ENCODE measurements at regions not wholly inside any gene's neighbourhood (a gene's known extent, or its start where the extent isn't known, plus 50 kb on each side); places are given as distances from the start of the nearest gene placed in this dataset.

DNA sequence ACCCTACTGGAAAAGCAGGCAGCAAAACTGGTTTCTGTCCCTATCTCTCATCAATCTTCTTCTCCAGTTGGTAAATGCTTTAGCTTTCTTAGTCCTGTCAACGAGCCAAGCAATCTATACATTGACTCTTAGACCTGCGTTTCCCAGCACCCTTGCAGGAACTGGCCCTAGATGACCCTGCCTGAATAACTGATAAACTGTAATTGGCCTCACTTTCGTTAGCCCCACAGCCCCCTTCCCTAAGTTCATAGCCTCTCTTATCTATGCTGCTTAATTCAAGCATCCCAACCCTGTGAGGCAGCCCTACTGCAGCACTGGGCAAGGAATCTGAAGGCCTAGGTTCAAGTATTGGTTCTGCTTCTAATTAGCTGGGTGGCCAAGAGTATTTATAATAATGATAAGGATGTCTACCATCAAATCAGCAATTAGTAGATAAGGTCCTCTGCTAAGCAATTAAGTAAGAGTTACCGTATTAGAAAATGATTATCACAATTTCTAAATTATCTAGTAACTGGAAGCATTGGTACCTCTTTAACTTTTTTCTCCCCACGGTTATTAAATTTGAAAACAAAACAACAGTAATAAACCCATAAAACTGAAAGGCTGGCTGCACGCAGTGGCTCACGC is 86.4 kb upstream of the RMDN2 start:
- DNase-seq (ENCODE audit: low spot score): no peak

DNA sequence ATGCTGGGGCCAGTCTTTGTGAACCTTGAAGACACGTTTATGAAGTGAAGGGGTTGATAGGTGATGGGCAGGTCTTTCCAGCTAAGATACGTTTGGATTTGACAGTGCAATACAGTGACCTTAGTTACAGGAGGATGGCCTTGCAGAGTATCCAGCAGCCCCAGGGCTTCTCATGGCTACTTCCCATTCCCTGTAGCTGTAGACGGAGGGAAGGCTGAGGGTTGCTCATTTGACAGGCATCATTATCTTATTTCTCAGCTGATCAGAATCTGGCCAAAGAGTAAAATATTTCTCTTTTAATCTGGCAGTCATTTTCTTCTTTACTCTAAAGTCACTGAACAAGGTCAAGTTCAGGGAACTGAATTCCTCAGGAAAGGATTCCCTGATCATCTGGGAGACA is 85.1 kb upstream of the RMDN2 start:
- DNase-seq (ENCODE audit: low spot score): no peak

DNA sequence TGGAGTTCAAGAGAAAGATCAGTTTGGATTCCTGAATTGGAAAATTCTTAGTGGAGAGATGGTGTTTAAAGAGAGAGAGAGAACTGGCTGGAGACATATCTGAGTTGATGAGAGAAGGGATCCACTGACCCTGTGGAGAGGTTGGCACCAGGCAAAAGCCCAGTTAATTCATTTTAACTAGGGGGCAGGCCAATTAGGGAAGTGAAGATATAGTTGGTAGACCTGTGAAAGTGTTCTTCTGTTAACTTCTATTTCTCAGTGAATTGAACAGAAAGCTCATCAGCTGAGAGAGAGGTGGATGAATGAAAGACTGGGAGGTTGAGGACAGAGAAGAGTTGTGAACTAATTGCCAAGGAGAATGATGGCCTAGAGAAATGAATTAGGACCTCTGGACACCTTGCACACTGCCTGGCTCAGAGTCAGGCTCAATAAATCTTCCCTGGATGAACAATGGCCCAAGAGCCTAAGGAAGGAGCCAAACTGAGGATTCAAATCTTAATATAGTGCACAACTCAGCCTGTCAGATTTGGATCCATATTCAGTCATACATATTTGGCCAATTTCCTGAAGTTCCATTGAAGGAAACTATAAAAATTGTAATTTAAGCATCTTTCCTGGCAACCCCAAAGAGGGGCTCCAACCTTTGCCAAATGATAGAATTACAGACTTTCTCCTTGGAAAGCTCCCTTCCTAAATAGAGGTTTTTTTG is 82.2 kb upstream of the RMDN2 start:
- DNase-seq (ENCODE audit: low spot score): no peak

DNA sequence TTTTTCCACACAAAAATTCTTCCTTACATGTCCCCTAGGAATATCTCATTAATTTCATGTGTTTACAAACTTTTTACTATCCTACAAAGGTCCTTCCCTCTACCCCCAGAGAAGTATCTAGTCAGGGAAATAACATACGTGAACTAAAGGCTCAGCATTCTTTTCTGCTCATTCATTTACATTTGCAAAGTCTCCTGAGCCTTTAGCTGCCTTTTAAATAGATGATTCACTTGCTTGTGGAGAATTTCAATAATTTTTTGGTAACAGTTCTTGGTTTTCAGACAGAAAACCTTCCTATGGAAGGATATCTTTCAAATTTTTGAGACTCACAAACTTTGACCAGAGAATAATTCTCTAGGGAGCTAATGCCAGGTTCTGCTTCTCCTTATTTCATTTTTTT is 81.5 kb upstream of the RMDN2 start:
- no peak for DNase-seq (ENCODE audit: low spot score)

DNA sequence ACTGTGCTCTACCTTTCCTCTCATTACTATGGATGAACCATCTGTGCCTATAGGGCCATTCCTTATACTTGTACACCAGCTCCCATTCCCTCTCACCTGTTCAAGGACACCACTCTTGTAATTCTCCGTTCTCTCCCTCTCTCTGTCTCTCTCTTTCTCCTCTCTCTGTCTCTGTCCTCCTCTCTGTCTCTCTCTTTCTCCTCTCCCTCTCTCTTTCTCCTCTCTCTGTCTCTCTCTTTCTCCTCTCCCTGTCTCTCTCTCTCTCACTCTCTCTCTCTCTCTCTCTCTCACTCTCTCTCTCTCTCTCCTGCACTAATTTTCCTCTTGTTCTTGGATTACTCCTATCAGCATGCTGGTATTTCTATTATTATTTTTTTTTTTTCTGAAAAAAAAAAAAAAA is 78.9 kb upstream of the RMDN2 start:
- no peak for DNase-seq (ENCODE audit: low spot score)

DNA sequence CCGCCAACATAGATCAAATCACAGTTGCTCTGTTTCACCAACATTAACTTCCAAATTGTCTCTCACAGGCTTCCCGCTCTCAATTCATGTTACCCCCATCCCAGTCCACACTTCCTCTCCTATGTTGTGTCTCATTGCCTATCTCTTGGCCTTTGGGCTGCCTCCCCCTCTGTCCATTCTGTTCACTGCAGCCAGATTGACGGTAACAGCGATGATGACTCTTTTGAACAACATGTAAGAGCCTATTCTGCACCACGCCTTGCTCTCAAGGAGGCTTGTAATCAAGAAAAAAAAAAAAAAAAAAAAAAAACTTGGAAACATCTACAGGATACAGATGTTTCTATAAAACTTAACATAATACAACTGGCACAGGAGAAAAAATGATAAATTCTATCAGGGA is 77.3 kb upstream of the RMDN2 start:
- DNase-seq (ENCODE audit: low spot score): no peak

DNA sequence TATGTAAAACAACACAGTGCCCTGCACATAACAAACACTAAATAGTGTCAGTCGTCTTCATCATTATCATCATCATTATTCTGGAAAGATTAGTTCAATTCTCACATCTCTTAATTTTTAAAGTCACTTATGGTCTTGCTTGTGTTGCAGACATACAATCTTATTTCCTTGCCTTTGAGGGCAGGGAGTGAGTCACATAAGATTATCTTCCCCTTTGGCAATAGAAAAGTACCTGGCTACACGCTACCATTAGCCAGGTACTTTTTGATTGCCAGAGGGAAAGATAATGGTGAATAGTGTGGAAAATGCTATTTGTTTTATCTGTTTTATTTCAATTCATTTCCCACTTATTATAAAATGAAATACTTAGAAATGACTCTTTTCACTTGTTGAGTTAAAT is 76.6 kb upstream of the RMDN2 start:
- DNase-seq (ENCODE audit: low spot score): no peak

DNA sequence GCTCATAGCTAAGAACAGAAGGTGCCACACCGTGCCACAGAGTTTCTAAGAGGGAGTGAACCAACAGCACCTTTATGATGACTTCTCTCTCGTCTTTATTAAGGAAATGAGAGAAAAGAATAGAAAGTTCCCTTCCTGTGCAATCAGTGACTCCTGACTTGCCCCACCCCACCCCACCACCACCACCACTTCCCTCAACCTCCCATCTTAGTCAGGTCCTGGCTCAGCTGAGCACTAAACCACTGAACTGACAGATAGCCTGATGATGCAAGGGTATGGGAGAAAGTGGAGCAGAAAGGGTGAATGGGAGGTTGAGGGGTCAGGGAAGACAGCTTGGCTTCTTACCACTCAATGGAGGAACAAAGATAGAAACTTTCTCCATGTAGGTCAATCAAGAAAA is 75.2 kb upstream of the RMDN2 start:
- DNase-seq (ENCODE audit: low spot score): no peak

DNA sequence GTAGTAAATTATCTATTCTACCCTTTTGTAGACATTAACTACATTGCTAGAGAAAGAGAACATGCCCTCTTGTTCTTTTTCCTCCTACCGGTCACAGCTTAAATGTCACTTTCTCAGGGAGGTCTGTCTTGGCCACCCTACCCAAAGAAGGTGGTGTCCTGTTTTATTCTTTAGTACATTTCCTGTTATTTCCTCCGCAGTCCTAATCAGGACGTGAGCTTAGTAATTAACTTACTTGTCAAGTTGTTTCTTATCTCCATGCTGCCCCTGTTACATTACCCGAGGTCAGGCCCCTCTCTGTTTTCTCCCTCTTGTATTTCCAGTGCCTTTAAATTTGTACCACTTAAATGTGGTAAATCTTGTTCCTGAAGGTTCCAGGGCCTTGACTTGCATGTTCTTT is 73.7 kb upstream of the RMDN2 start:
- no peak for DNase-seq (ENCODE audit: low spot score)

DNA sequence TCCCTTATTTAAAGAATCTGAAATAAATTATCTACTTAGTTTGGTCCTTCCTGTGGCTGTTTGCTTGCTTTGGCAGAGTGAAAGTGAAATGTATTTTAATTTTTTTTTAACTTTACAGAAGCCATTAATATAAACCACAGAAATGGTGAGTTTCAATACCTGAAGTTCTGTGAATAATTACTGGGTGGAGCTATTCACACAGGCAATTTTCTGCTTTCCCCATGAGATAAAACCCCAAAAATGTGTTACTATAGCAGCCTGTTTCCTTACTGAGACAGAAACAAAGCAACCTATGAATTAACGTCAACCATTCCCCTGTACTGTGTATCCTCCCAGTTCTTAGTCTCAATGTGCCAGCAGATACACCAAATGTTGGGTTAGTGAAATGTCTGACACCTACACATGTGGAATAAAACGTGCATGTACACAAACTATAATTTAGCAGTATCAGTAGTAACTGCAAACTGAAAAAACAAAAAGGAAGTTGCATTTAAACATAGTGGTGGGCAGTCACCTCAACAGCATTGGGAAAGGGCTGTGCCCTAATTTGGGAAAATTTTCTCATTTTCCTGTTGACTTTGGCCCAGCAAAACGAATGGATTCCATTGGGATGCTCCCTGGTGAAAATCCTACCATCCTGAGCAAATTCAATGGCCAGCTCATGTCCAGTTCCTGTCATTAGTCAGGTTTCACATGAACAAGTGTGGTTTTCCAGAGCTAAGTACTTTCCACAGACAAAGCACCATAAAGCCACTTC is 73.1 kb upstream of the RMDN2 start:
- no peak for DNase-seq (ENCODE audit: low spot score)

DNA sequence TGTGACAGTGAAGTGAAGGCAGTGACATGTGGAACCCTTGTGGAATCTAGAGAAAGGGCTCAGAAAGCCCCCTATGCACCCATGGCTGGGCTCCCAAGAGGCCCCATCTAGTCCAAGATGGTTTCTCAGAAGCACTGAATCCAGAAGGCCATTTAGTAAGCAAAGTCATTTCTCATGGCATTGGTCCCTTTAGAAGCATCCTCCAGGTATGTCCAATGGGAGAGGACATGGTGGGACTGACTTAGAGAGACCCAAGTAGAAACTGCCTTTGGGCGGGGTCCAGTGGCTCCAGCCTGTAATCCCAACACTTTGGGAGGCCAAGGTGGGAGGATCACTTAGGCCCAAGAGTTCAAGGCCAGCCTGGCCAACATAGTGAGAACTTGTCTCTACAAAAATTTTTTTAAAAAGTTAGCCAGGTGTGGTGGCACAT is 72.5 kb upstream of the RMDN2 start:
- no peak for DNase-seq (ENCODE audit: low spot score)

DNA sequence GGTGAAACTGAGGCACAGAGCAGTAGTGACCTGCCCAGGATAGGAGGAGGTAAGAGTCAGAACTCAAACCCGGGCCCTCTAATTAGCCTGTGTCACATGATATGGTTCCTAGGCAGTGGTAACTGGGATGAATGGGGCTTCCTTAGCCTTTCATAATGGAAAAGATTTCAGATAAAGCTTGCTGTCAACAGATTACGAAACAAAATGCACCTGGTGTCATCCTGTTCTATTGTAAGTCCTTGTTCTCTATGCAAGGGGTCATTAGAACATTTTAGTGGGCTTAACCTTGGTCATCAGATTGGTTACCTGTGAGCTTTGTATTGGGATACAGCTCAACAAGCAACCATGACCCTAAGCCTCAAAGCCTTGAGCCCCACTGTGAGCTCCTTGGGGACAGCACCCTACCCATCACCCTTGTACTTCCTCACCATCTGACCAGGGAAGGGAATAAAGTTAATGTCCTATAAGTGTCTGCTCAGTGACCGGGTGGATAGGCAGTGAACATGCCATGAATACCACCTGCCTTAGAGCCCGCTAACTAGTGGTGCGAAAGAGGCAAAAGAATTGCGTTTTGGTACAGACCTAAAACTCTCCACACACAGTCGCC is 70.3 kb upstream of the RMDN2 start:
- no peak for DNase-seq (ENCODE audit: low spot score)

DNA sequence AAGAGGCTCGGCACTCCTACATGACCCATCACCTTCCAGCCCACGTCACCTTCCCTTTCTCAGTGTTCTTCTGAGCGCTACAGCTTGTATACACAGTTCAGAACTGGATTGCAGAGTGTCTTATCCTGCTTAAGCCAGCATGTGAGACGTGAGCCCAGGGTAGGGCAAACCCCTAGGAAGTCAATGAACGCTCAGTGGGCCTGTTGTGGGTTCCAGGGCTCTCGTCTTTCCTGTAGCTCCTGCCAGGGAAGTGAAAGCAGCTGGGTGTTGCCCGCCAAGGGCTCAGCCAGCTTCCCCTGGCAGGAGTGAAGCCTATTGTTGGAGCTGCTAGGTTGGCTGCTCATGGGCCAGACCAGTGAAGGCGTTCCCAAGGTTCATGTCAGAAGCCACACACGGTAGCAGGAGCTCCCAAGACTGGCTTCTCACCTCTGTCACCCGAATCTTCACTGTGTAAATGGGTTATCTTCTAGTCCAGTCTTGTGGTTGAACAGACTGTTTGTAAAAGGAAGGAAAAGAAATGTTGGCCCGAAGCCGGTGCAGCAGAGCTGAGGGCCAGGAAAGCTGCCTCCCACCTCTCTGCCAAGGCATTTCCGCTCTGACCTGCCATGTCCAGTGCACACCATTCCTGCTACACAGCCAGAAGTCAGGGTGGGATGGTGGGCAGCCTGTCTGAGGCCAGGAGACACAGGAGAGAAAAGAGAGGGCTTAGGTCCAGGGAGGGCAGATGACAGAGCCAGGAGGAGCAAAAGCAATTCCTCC is 69.6 kb upstream of the RMDN2 start:
- no peak for DNase-seq (ENCODE audit: low spot score)

DNA sequence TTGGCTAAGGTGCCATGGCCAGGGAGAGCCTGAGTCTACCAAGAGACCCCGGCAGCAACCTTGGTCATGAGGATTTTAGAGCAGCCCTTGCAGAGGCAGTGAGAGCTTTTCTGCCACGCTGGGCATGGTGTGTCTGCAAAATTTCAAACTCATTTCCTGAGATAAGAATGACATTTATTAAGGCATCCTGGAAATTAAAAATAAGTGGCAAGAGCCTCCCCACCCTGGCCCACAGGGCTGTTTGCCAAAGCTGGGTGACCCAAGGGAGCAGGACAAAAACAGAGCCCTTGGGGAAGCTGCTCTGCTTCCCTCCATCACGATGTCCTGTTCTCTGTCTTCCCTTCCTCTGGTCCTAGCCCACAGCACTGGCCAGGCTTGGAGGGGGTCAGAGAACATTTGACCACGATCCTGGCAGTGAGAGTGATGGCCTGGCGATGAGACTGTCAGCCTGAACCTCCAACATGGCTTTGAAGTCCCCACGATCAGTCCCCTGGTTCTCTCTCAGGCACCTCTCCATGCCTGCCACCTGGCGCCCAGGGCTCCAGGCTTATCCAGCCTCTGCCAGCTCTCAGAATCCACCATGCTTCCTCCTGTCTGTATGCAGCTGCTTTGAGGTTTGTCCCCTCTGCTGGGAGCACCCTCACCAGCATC is 68.9 kb upstream of the RMDN2 start:
- DNase-seq (ENCODE audit: low spot score): no peak

DNA sequence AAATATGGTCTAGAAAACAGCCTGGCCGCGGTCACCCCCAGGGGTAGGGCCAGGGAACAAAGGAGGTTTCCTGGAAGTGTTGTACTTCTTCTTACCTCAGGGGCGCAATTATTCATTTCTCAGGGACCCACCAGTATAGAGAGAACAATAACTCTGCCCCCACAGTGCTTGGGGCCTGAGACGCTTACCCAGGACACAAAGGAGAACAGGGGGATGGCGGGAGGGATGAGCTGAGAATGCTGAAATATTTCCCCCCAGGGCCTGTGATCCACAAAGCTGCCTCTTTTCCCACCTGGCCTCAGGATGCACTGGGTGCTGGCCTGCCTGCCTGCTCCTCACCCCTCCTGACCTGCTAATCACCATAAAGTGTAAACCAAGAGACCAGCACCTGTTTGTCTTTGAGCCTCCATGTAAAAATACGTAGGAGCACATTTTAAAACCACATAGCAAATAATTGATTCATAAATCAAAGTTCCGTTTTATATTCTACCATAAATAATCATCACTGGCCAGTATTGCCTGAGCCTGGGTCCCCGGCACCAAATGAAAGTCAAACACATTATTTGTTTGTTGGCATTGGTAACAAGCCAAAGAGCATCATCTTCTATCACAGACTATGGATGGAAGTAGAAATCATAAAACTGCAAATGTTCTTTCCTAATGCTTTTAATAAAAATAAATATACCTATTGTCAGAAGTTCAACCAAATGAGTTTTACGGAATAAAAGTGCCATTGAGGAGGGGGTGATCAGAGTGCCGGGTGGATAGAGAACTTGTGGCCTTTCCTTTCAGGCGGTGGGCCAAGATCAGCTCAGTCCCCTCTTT is 67.3 kb upstream of the RMDN2 start:
- no peak for DNase-seq (ENCODE audit: low spot score)

DNA sequence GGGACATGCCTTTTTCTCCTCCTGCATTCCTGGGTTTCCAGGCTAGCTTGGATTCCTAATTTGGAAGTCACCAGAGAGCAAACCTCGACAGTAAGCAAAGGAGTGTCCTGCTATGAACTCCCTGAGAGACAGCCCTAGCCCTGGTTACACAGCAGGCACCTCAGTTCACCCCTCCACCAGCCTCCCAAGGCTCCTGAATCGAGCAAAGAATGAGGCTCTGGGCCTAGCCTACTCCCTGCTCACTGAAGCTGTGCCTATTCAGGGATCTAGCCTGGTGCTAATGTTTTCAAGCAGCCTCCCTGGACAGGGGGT is 66.7 kb upstream of the RMDN2 start:
- DNase-seq (ENCODE audit: low spot score): no peak

DNA sequence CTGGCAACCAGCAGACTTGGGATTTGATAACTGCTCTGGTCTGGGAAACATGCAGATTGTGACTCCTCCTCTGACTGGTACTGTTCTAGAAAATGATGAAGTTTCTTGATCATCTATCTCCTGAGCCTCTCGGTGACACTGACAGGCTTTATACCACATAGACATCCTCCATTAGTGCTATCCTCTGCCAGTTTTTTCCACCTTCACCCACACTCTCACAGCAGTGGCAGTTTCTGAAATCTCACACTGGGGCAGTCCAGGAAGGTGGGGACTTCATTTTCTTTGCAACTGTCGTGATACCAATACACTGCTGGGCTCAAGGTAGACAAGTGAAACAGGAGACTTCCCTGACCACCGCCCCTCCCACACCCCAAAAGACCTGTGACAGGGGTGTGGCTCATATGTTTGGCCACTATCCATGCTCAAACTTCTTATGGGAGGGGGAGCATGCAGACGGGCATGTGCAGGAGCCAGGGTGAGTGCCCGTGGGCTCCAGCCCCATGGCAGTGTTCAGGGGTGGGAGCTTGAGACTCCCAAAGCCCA is 66.3 kb upstream of the RMDN2 start:
- DNase-seq (ENCODE audit: low spot score): no peak

DNA sequence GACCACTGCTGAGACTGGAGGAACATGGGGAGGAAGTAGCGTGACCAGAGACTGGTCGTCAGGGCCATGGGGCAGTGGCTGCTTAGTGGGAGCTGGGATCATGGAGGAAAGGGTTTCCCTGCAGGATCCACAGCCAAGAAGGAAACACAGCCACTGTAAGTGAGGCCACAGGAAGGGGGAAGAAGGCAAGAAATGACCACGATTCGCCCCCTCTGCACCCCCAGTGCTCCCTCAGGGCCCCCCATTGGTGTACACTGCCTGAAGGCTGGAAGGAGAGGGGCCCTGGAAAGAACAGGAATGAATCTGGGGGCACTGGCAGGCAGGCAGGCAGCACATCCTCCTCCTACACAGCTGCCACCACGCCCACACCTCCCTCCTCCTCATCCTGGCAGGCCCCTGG is 62.5 kb upstream of the RMDN2 start:
- no peak for DNase-seq (ENCODE audit: low spot score)

DNA sequence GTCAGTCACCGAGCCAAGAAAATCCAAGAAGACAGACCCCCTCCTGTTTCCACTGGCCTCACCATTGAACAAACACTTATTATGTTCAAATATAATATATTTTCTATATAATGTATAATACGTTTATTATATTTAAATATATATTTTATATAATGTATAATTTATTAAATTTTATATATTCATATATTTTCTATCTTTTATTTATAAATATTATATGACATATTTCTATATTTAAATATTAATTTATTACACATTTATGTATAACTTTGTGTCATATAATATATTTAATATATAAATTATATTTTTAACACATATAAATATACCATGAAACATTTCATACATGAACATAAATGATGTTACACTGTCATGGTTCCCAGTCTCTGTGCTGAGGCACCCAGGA is 60.9 kb upstream of the RMDN2 start:
- DNase-seq (ENCODE audit: low spot score): no peak

DNA sequence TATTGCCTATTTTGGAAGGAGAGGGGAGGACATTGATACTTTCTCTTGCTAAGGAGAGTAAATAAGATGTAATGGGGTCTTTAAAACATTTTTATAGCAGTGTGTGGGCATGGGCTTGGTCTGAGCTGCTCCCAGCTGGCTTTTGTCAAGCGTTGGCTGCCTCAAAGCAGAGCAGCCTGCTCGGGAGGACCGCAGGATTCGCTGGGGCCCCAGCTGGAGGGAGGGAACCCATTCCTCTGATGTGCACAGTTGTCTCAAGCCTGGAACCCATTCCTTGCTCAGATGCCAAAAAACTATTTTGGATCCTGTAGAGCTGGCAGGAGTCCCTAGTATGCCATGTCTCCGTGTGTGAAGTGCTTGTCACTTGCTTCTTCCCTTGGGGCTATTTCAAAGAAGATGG is 59.4 kb upstream of the RMDN2 start:
- no peak for DNase-seq (ENCODE audit: low spot score)

Data from D341Med (cell line).